Astrocyte (in vitro differentiated cells and primary cell): ENCODE measurements at regions not wholly inside any gene's neighbourhood (a gene's known extent, or its start where the extent isn't known, plus 50 kb on each side); places are given as distances from the start of the nearest gene placed in this dataset.

ENCODE experiments used
- DNase-seq: peaks from one replicate; pipeline ENCODE4 v3.0.0-alpha.2; 2010; ENCODE audit warnings: low read depth
- FAIRE-seq: peaks from 2 replicates; lab custom pipeline; 2011; peaks lifted over from hg19 to GRCh38; lab: Jason Lieb, UNC
- H2AFZ ChIP-seq: 2 replicates; pipeline ENCODE4 v1.6.0; 2012; ENCODE audit warnings: low read depth, low read length, inconsistent platforms
- H3K27ac ChIP-seq: 2 replicates; pipeline ENCODE4 v1.5.1; 2011; ENCODE audit warnings: low read depth, low read length, inconsistent platforms
- H3K27me3 ChIP-seq: 2 replicates; pipeline ENCODE4 v1.6.0; 2011; ENCODE audit warnings: low read length, inconsistent platforms; ENCODE audit not compliant: insufficient read depth
- H3K36me3 ChIP-seq: 2 replicates; pipeline ENCODE4 v1.5.1; 2011; ENCODE audit warnings: low read length, inconsistent platforms; ENCODE audit not compliant: insufficient read depth
- H3K4me1 ChIP-seq: 2 replicates; pipeline ENCODE4 v1.5.1; 2011; ENCODE audit warnings: low read length, inconsistent platforms; ENCODE audit not compliant: insufficient read depth
- H3K4me2 ChIP-seq: 2 replicates; pipeline ENCODE4 v1.6.0; 2012; ENCODE audit warnings: low read length, inconsistent platforms
- H3K4me3 ChIP-seq: 2 replicates; pipeline ENCODE4 v1.5.1; 2011; ENCODE audit warnings: low read depth, mild to moderate bottlenecking, low read length, inconsistent platforms; ENCODE audit not compliant: insufficient read depth
- H3K79me2 ChIP-seq: 2 replicates; pipeline ENCODE4 v1.6.0; 2012; ENCODE audit warnings: mild to moderate bottlenecking, low read length, inconsistent platforms; ENCODE audit not compliant: insufficient read depth
- H3K9ac ChIP-seq: 2 replicates; pipeline ENCODE4 v1.6.0; 2012; ENCODE audit warnings: mild to moderate bottlenecking, low read length, inconsistent platforms
- H3K9me3 ChIP-seq: 2 replicates; pipeline ENCODE4 v1.5.1; 2012; ENCODE audit warnings: low read depth, mild to moderate bottlenecking, low read length, inconsistent platforms; ENCODE audit not compliant: insufficient read depth
- H4K20me1 ChIP-seq: 2 replicates; pipeline ENCODE4 v1.6.0; 2012; ENCODE audit warnings: low read length, inconsistent platforms; ENCODE audit not compliant: insufficient read depth
- H3K27ac Mint-ChIP-seq: one replicate; pipeline ENCODE4 v1.8.0; 2021; ENCODE audit warnings: mild to moderate bottlenecking, mixed read lengths; ENCODE audit not compliant: unreplicated experiment
- H3K27me3 Mint-ChIP-seq: one replicate; pipeline ENCODE4 v1.8.0; 2021; ENCODE audit warnings: low read depth, mixed read lengths; ENCODE audit not compliant: unreplicated experiment
- H3K36me3 Mint-ChIP-seq: one replicate; pipeline ENCODE4 v1.8.0; 2021; ENCODE audit warnings: low read depth, mixed read lengths; ENCODE audit not compliant: unreplicated experiment
- H3K4me1 Mint-ChIP-seq: one replicate; pipeline ENCODE4 v1.8.0; 2021; ENCODE audit warnings: low read depth, mixed read lengths; ENCODE audit not compliant: unreplicated experiment
- H3K4me3 Mint-ChIP-seq: one replicate; pipeline ENCODE4 v1.8.0; 2021; ENCODE audit warnings: mild to moderate bottlenecking, moderate library complexity, mixed read lengths; ENCODE audit not compliant: unreplicated experiment
- H3K9me3 Mint-ChIP-seq: one replicate; pipeline ENCODE4 v1.8.0; 2021; ENCODE audit warnings: mild to moderate bottlenecking, mixed read lengths; ENCODE audit not compliant: unreplicated experiment
- CTCF ChIP-seq: IDR thresholded peaks from 2 replicates; pipeline ENCODE4 v1.5.1; 2011; ENCODE audit warnings: low read depth, mild to moderate bottlenecking, inconsistent platforms, low read length, moderate library complexity; ENCODE audit not compliant: insufficient read depth
- EZH2 ChIP-seq: IDR thresholded peaks from 2 replicates; pipeline ENCODE4 v1.6.1; 2012; ENCODE audit warnings: mild to moderate bottlenecking, low read length, inconsistent platforms; ENCODE audit not compliant: insufficient read depth

- Histone ChIP-seq H3K27ac (peak overlapping the region; percentile 23), H2AFZ (no peak overlapping the region), H3K4me3 (no peak overlapping the region), H3K4me2 (peak overlapping the region; percentile 82), H3K79me2 (no peaks in the 10 kb centered on the region), H3K36me3 (no peaks in the 10 kb centered on the region), H3K4me1 (peaks cover 20% of the 10 kb centered on the region), H3K9me3 (no peaks in the 10 kb centered on the region), H3K27me3 (no peaks in the 10 kb centered on the region), H4K20me1 (no peaks in the 10 kb centered on the region), H3K9ac (peak overlapping the region; percentile 59)
- peak overlapping the region; percentile 92 for H3K27ac Mint-ChIP-seq
- H3K36me3 Mint-ChIP-seq = peaks cover 2% of the 10 kb centered on the region
- peaks cover 23% of the 10 kb centered on the region for H3K4me1 Mint-ChIP-seq
- H3K27me3 Mint-ChIP-seq = no peaks in the 10 kb centered on the region
- H3K4me3 Mint-ChIP-seq = no peak overlapping the region
- DNase-seq = no peak
- no peak for FAIRE-seq
- peaks cover 11% of the 10 kb centered on the region for H3K9me3 Mint-ChIP-seq
- no peak for TF ChIP-seq EZH2
- no peak for TF ChIP-seq CTCF
Measured at GRCh38 chr21:38925478-38925877, 119.7 kb downstream of the ETS2 start.

- Histone ChIP-seq H3K36me3 (no peaks in the 10 kb centered on the region), H3K9me3 (no peaks in the 10 kb centered on the region), H4K20me1 (no peaks in the 10 kb centered on the region), H3K27me3 (no peaks in the 10 kb centered on the region), H3K4me3 (no peak overlapping the region), H3K4me1 (peaks cover 22% of the 10 kb centered on the region), H3K79me2 (no peaks in the 10 kb centered on the region), H2AFZ (no peak overlapping the region), H3K9ac (no peak overlapping the region), H3K4me2 (no peak overlapping the region), H3K27ac (no peak overlapping the region)
- peaks cover 2% of the 10 kb centered on the region for H3K36me3 Mint-ChIP-seq
- TF ChIP-seq EZH2 = no peak
- TF ChIP-seq CTCF = no peak
- peaks cover 11% of the 10 kb centered on the region for H3K9me3 Mint-ChIP-seq
- peaks cover 23% of the 10 kb centered on the region for H3K4me1 Mint-ChIP-seq
- FAIRE-seq (no peak), DNase-seq (no peak)
- H3K4me3 Mint-ChIP-seq = peak overlapping the region; percentile 15
- no peak overlapping the region for H3K27ac Mint-ChIP-seq
- no peaks in the 10 kb centered on the region for H3K27me3 Mint-ChIP-seq
Measured at GRCh38 chr21:38924954-38925353, 119.2 kb downstream of the ETS2 start.

- no peaks in the 10 kb centered on the region for H3K79me2 ChIP-seq
- peaks cover 22% of the 10 kb centered on the region for H3K4me1 ChIP-seq
- FAIRE-seq (no peak), DNase-seq (no peak)
- Mint-ChIP-seq H3K27ac (no peak overlapping the region), H3K27me3 (peaks cover 3% of the 10 kb centered on the region), H3K4me1 (peaks cover 23% of the 10 kb centered on the region), H3K9me3 (peaks cover 5% of the 10 kb centered on the region), H3K36me3 (no peaks in the 10 kb centered on the region), H3K4me3 (no peak overlapping the region)
- H3K4me2 ChIP-seq = no peak overlapping the region
- H3K4me3 ChIP-seq = no peak overlapping the region
- no peak overlapping the region for H3K9ac ChIP-seq
- H3K36me3 ChIP-seq = no peaks in the 10 kb centered on the region
- no peaks in the 10 kb centered on the region for H3K9me3 ChIP-seq
- H3K27me3 ChIP-seq = no peaks in the 10 kb centered on the region
- no peak overlapping the region for H3K27ac ChIP-seq
- no peaks in the 10 kb centered on the region for H4K20me1 ChIP-seq
- H2AFZ ChIP-seq = no peak overlapping the region
- TF ChIP-seq EZH2 = no peak
- no peak for TF ChIP-seq CTCF
Measured at GRCh38 chr21:38923429-38923828, 117.7 kb downstream of the ETS2 start.
